H1 (cell line): ENCODE measurements at regions not wholly inside any gene's neighbourhood (a gene's known extent, or its start where the extent isn't known, plus 50 kb on each side); places are given as distances from the start of the nearest gene placed in this dataset.

Source experiments
- CTCF ChIA-PET: fragments of 300-600 bp; sonication (Branson Sonifier 250); formaldehyde crosslinking; loops from one replicate; lab custom pipeline; 2021; ENCODE audit not compliant: partially characterized antibody; lab: Charles Lee
- POLR2A ChIA-PET: fragments of 300-600 bp; sonication (Branson Sonifier 250); formaldehyde crosslinking; loops from one replicate; lab custom pipeline; 2021; ENCODE audit warnings: inconsistent platforms; ENCODE audit not compliant: partially characterized antibody; lab: Charles Lee
- DNase-seq, 2 experiments: peaks; one replicate each; pipeline versions ENCODE4 v3.0.0 to v3.0.0-alpha.2; 2010 to 2022; ENCODE audit warnings: low spot score in 2 of 2, low read depth in 1 of 2, mixed read lengths in 1 of 2
- FAIRE-seq: peaks from 2 replicates; lab custom pipeline; 2011; peaks lifted over from hg19 to GRCh38; lab: Jason Lieb, UNC
- H2AFZ ChIP-seq: 2 replicates; pipeline ENCODE4 v1.8.1; 2012; ENCODE audit warnings: low read length, inconsistent platforms
- H2AK5ac ChIP-seq: 2 replicates; pipeline ENCODE4 v1.6.1; 2013; ENCODE audit warnings: low read depth, low read length
- H2BK120ac ChIP-seq: replicated peaks from 2 replicates; pipeline ENCODE3; 2013; ENCODE audit warnings: low read depth, low read length, inconsistent platforms
- H2BK12ac ChIP-seq: 2 replicates; pipeline ENCODE4 v1.6.1; 2013; ENCODE audit warnings: low read depth, low read length
- H2BK15ac ChIP-seq: 2 replicates; pipeline ENCODE4 v1.6.1; 2013; ENCODE audit warnings: low read length
- H2BK20ac ChIP-seq: 2 replicates; pipeline ENCODE4 v1.6.1; 2013; ENCODE audit warnings: low read length
- H2BK5ac ChIP-seq: 2 replicates; pipeline ENCODE4 v1.6.1; 2013; ENCODE audit warnings: low read depth, low read length
- H3K14ac ChIP-seq: 2 replicates; pipeline ENCODE4 v1.6.1; 2013; ENCODE audit warnings: inconsistent platforms; ENCODE audit not compliant: insufficient read length
- H3K18ac ChIP-seq: 2 replicates; pipeline ENCODE4 v1.6.1; 2013; ENCODE audit warnings: low read length; ENCODE audit errors: extremely low read depth
- H3K23ac ChIP-seq: 2 replicates; pipeline ENCODE4 v1.6.1; 2013; ENCODE audit warnings: inconsistent platforms; ENCODE audit not compliant: insufficient read length
- H3K23me2 ChIP-seq: 2 replicates; pipeline ENCODE4 v1.6.1; 2013; ENCODE audit warnings: low read depth, low read length
- H3K27ac ChIP-seq: 2 replicates; pipeline ENCODE4 v1.6.1; 2011; ENCODE audit warnings: low read depth, low read length, inconsistent platforms
- H3K27me3 ChIP-seq, 4 experiments: replicated peaks in 1 of 4; 1 replicate in 1 of 4; 2 replicates in 3 of 4; pipeline versions ENCODE4 v1.6.1 to v1.8.1; 2011 to 2013; ENCODE audit warnings: low read length in 3 of 4, mild to moderate bottlenecking in 3 of 4, inconsistent platforms in 2 of 4, mixed read lengths in 2 of 4, moderate library complexity in 1 of 4; ENCODE audit not compliant: control insufficient read depth in 3 of 4, insufficient read depth in 3 of 4; ENCODE audit errors: extremely low read depth in 1 of 4
- H3K36me3 ChIP-seq, 4 experiments: 2 replicates each; pipeline versions ENCODE4 v1.6.1 to v1.8.1; 2011 to 2013; ENCODE audit warnings: mild to moderate bottlenecking in 4 of 4, low read length in 3 of 4, moderate library complexity in 2 of 4, control low read depth in 1 of 4, inconsistent platforms in 1 of 4; ENCODE audit not compliant: insufficient read depth in 4 of 4, control insufficient read depth in 2 of 4
- H3K4ac ChIP-seq: replicated peaks from 2 replicates; pipeline ENCODE3; 2013; ENCODE audit warnings: low read length, low read depth, mixed read lengths, inconsistent platforms; ENCODE audit not compliant: insufficient read length
- H3K4me1 ChIP-seq, 4 experiments: replicated peaks in 1 of 4; 1 replicate in 1 of 4; 2 replicates in 3 of 4; pipeline versions ENCODE4 v1.6.1 to v1.8.1; 2011 to 2013; ENCODE audit warnings: low read length in 3 of 4, inconsistent platforms in 2 of 4, mixed read lengths in 1 of 4; ENCODE audit not compliant: insufficient read depth in 4 of 4, control insufficient read depth in 3 of 4
- H3K4me2 ChIP-seq, 2 experiments: 2 replicates each; pipeline versions ENCODE4 v1.6.1 to v1.8.1; 2011 to 2013; ENCODE audit warnings: low read depth in 2 of 2, low read length in 2 of 2, control low read depth in 1 of 2, inconsistent platforms in 1 of 2, mild to moderate bottlenecking in 1 of 2; ENCODE audit not compliant: insufficient read depth in 1 of 2
- H3K4me3 ChIP-seq, 4 experiments: fragments of 200-600, 300-600 bp in 1 of 4; sonication (generic), shearing (Covaris generic), sonication (Bioruptor Twin) in 1 of 4; 2 replicates each; pipeline versions ENCODE4 v1.5.1 to v1.8.1; 2011 to 2016; ENCODE audit warnings: low read length in 4 of 4, low read depth in 3 of 4, control low read depth in 2 of 4, inconsistent platforms in 2 of 4, mild to moderate bottlenecking in 2 of 4, mixed read lengths in 1 of 4, moderate library complexity in 1 of 4; ENCODE audit not compliant: insufficient read depth in 2 of 4; ENCODE audit errors: extremely low read depth in 1 of 4
- H3K56ac ChIP-seq: replicated peaks from 2 replicates; pipeline ENCODE3; 2013; ENCODE audit warnings: low read depth, mild to moderate bottlenecking, mixed read lengths, low read length, inconsistent platforms; ENCODE audit not compliant: insufficient read length
- H3K79me1 ChIP-seq: 2 replicates; pipeline ENCODE4 v1.6.1; 2013; ENCODE audit warnings: low read depth, low read length, control low read depth
- H3K79me2 ChIP-seq, 2 experiments: 2 replicates each; pipeline versions ENCODE4 v1.6.1 to v1.8.1; 2012 to 2013; ENCODE audit warnings: low read length in 2 of 2, mild to moderate bottlenecking in 2 of 2, inconsistent platforms in 1 of 2; ENCODE audit not compliant: insufficient read depth in 2 of 2, control insufficient read depth in 1 of 2
- H3K9ac ChIP-seq, 4 experiments: replicated peaks in 1 of 4; 1 replicate in 1 of 4; 2 replicates in 3 of 4; pipeline versions ENCODE4 v1.6.1 to v1.8.1; 2011 to 2013; ENCODE audit warnings: low read depth in 3 of 4, low read length in 3 of 4, control low read depth in 2 of 4, mild to moderate bottlenecking in 2 of 4, moderate library complexity in 2 of 4, inconsistent platforms in 1 of 4; ENCODE audit errors: extremely low read depth in 1 of 4
- H3K9me3 ChIP-seq, 2 experiments: 2 replicates each; pipeline versions ENCODE4 v1.6.1 to v1.8.1; 2012 to 2013; ENCODE audit warnings: mild to moderate bottlenecking in 2 of 2, moderate library complexity in 2 of 2, control low read depth in 1 of 2, inconsistent platforms in 1 of 2, low read depth in 1 of 2, low read length in 1 of 2, mixed read lengths in 1 of 2; ENCODE audit not compliant: insufficient read depth in 2 of 2
- H4K20me1 ChIP-seq, 2 experiments: replicated peaks in 1 of 2; 2 replicates each; pipeline versions ENCODE3 to v1.8.1; 2011 to 2013; ENCODE audit warnings: inconsistent platforms in 2 of 2, low read length in 2 of 2, mild to moderate bottlenecking in 1 of 2; ENCODE audit not compliant: insufficient read depth in 2 of 2, control insufficient read depth in 1 of 2
- H4K5ac ChIP-seq: 2 replicates; pipeline ENCODE4 v1.6.1; 2013; ENCODE audit warnings: low read length, low read depth, mixed read lengths, inconsistent platforms; ENCODE audit not compliant: insufficient read length
- H4K8ac ChIP-seq: 2 replicates; pipeline ENCODE4 v1.8.0; 2013; ENCODE audit warnings: mild to moderate bottlenecking, moderate library complexity, low read length, inconsistent platforms; ENCODE audit not compliant: insufficient read depth; ENCODE audit errors: extremely low read depth
- H4K91ac ChIP-seq: replicated peaks from 2 replicates; pipeline ENCODE3; 2013; ENCODE audit warnings: low read length, mixed read lengths, inconsistent platforms; ENCODE audit not compliant: insufficient read length
- ATF2 ChIP-seq: IDR thresholded peaks from 2 replicates; pipeline ENCODE4 v1.6.1; 2012; ENCODE audit warnings: low read length, inconsistent platforms
- GABPA ChIP-seq: IDR thresholded peaks from 2 replicates; pipeline ENCODE4 v1.6.1; 2011; ENCODE audit warnings: mild to moderate bottlenecking, low read length, moderate library complexity, borderline replicate concordance; ENCODE audit not compliant: insufficient read depth
- JUND ChIP-seq: IDR thresholded peaks from 2 replicates; pipeline ENCODE4 v1.6.1; 2011; ENCODE audit warnings: mild to moderate bottlenecking, improper control_type of control experiment, low read length
- KDM1A ChIP-seq: fragments of 200-600, 300-600 bp; sonication (generic); IDR thresholded peaks from 2 replicates; pipeline ENCODE4 v1.7.1; 2016; ENCODE audit warnings: mild to moderate bottlenecking, low read length, borderline replicate concordance
- MAFK ChIP-seq: IDR thresholded peaks from 2 replicates; pipeline ENCODE4 v1.6.1; 2012; ENCODE audit warnings: low read depth, mild to moderate bottlenecking, improper control_type of control experiment, low read length
- SIN3A ChIP-seq, 2 experiments: IDR thresholded peaks in 1 of 2; conservative IDR thresholded peaks in 1 of 2; 2 replicates each; pipeline ENCODE4 v1.6.1; 2011 to 2012; ENCODE audit warnings: low read length in 2 of 2, improper control_type of control experiment in 1 of 2, low read depth in 1 of 2, mild to moderate bottlenecking in 1 of 2
- TBP ChIP-seq: IDR thresholded peaks from 2 replicates; pipeline ENCODE4 v1.6.1; 2011; ENCODE audit warnings: low read depth, low read length, improper control_type of control experiment
- WGBS, 2 experiments: shearing (Covaris generic) in 1 of 2; methylation state at CpG; one replicate each; pipeline versions ENCODE4 v1.1.6 to v1.1.7; 2013 to 2015; ENCODE audit warnings: low lambda C conversion rate in 2 of 2, mixed read lengths in 2 of 2, inconsistent platforms in 1 of 2, low coverage in 1 of 2, missing lambda C conversion rate in 1 of 2; ENCODE audit not compliant: insufficient replicate concordance in 2 of 2, insufficient coverage in 1 of 2, insufficient read length in 1 of 2; ENCODE audit errors: extremely low coverage in 1 of 2, missing lambda C conversion rate in 1 of 2; 5-methylcytosine and 5-hydroxymethylcytosine counted together
- TF ChIP-seq, protein P1 (sequence below): IDR thresholded peaks from 2 replicates; pipeline ENCODE4 v1.6.1; 2011; ENCODE audit warnings: low read depth, mild to moderate bottlenecking, low read length; ENCODE audit not compliant: insufficient read depth
- TF ChIP-seq, protein P2 (sequence below): IDR thresholded peaks from 2 replicates; pipeline ENCODE4 v1.6.1; 2012; ENCODE audit warnings: inconsistent platforms
- TF ChIP-seq, protein P3 (sequence below): IDR thresholded peaks from 2 replicates; pipeline ENCODE4 v1.6.1; 2012; ENCODE audit warnings: inconsistent platforms

DNA sequence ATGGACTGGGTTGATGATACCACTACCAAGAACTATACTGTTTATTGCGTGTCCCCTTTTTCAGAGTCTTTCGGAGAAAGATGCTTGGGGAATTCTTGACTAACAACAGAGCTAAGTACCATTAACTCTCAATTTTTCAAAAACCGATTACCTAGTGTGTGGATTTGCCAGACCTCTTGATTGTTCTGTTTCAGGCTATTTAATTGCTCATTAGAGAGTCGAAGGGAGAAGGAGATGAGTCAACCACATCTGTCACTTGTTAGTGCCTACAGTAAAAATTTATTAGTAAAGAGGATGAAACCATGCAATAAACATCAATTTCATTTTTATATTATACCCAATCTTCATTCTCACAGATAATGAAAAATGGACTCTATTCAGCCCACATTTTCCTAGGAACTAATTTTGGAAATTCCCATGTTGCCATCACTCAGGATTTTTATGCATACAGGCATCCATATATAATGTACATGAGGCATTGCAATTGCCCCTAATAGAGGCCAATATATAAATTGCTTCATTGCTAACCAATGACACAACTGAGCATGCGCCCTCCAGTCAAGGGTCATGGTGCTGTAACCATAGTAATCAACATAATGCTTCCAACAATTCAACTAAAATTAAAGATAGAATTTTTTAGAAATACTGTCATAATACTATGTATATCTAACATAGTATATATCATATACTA lies 541.7 kb downstream of the TBL1XR1 start:
- Histone ChIP-seq H2BK12ac (no peak overlapping the region), H3K9me3 (no peaks in the 10 kb centered on the region), H4K8ac (no peak overlapping the region), H4K5ac (no peak overlapping the region), H3K4me1 (no peaks in the 10 kb centered on the region), H3K18ac (no peak overlapping the region), H3K4me2 (no peak overlapping the region), H4K20me1 (no peaks in the 10 kb centered on the region), H2BK120ac (no peak overlapping the region), H2BK15ac (no peak overlapping the region), H3K79me2 (no peaks in the 10 kb centered on the region), H3K27ac (no peak overlapping the region), H3K4me3 (no peak overlapping the region), H3K14ac (no peak overlapping the region), H3K56ac (no peak overlapping the region), H2BK5ac (no peak overlapping the region), H3K36me3 (no peaks in the 10 kb centered on the region), H2AFZ (no peak overlapping the region), H3K23me2 (no peaks in the 10 kb centered on the region), H2BK20ac (no peak overlapping the region), H3K23ac (no peak overlapping the region), H3K27me3 (no peaks in the 10 kb centered on the region), H3K79me1 (no peaks in the 10 kb centered on the region), H4K91ac (no peak overlapping the region), H3K9ac (no peak overlapping the region), H2AK5ac (no peak overlapping the region), H3K4ac (no peak overlapping the region)
- FAIRE-seq = no peak
- ChIA-PET POLR2A (no interaction called here), CTCF (interaction anchor here (1.2 kb wide), 1 partner anchor 9 kb away, joined by 4 read pairs; no protein-coding TSS in a partner anchor)
- 85% methylated on average over 5 of the region's 5 CpGs; no CpG with 5 or more reads in 1 of the 2 experiments for WGBS, 2 experiments
- no peak for DNase-seq
- TF ChIP-seq GABPA = no peak
- TF ChIP-seq, protein P1, sequence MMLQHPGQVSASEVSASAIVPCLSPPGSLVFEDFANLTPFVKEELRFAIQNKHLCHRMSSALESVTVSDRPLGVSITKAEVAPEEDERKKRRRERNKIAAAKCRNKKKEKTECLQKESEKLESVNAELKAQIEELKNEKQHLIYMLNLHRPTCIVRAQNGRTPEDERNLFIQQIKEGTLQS = no peak
- TF ChIP-seq, protein P2, sequence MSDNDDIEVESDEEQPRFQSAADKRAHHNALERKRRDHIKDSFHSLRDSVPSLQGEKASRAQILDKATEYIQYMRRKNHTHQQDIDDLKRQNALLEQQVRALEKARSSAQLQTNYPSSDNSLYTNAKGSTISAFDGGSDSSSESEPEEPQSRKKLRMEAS = no peak
- TF ChIP-seq ATF2 = no peak
- no peak for TF ChIP-seq SIN3A (conservative IDR thresholded peaks at IDR 0.05 in 1 of 2, IDR thresholded peaks at IDR 0.05 in 1 of 2; ENCODE audit: low read depth in 1 of 2, low read length in 2 of 2)
- no peak for TF ChIP-seq MAFK
- no peak for TF ChIP-seq JUND
- no peak for TF ChIP-seq TBP
- TF ChIP-seq, protein P3, sequence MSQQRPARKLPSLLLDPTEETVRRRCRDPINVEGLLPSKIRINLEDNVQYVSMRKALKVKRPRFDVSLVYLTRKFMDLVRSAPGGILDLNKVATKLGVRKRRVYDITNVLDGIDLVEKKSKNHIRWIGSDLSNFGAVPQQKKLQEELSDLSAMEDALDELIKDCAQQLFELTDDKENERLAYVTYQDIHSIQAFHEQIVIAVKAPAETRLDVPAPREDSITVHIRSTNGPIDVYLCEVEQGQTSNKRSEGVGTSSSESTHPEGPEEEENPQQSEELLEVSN = no peak
- no peak for TF ChIP-seq KDM1A
